ENCODE measurements at regions not wholly inside any gene's neighbourhood (a gene's known extent, or its start where the extent isn't known, plus 50 kb on each side); places are given as distances from the start of the nearest gene placed in this dataset.
"Not testable (repeated sequence)": the region's sequence is repeated elsewhere in the genome, so short reads cannot be mapped to it uniquely, and the experiment has no call there.

DNA sequence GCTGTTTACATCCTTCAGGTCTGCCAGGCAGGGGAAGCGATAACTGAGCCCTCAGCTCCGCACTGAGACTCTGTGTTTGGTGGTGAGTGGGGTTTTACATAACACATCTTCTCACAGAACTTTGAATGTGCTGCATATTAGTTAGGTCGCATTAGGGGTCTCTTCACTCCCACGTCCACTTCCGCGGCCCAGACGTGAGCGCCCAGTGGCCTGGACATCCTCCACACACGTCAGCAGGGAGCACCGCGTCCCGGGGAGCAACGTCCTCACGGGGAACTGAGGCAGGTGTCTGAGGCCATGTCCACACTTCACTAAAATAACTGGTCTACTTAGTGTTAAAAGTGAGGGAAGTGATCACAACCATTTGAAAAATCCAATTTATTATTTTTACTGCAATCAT lies 100.4 kb upstream of the SATB2 start:
- no peak for DNase-seq

DNA sequence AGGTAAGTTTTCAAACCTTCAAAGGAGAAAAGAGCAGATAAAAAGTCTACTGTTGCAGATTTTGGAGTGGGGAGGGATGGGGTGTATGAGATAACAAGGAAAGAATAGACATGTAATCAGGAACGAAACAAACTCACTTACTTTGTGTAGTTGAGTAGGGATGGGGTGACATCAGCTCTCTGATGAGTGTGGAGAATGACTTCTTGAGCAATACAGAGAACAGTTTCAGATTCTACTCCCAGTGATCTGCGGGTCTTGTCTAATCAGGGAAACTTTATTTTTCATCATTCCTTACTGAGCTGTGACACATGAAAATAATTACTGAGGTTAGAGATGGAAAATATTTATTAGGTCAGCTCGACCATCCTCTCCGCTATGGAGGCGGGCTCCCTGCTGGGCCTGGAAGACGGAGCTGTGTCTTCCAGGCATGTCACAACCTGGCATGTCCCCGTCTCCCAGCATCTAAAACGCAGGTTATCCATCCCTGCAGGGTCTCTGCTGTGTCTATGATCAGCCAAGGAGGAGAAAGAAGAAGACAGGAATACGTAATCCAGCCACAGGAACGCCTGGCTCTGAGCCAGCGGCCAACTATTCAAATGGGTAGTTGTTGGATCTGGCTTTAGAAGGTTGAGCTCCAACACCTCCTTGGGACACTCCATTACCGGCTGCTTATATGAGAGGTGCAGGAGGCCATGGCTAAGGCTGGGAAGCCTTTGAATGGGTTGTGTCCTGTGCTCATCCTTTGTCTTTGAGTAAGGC lies 99.0 kb upstream of the SATB2 start:
- no peak for DNase-seq

DNA sequence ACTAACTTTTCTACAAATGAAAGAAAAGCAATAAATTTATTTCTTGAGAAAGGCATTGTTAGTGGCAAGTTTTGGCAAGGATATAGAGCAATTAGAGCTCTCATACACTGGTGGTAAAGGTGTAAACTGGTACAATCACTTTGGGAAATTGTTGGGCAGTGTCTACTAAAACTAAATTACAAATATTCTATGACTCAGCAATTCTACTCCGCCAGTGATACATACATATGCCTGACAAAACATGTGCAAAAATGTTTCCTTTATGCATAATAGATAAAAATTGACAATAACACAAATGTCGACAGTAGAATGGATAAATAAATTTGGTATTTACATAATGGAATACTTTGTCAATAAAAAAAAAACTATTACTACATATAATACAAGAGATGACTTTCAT lies 96.3 kb upstream of the SATB2 start:
- no peak for DNase-seq

- DNase-seq, result peak; percentile 3
These were observed 94.4 kb upstream of the SATB2 start for GRCh38 chr2:199552141-199552540.

DNA sequence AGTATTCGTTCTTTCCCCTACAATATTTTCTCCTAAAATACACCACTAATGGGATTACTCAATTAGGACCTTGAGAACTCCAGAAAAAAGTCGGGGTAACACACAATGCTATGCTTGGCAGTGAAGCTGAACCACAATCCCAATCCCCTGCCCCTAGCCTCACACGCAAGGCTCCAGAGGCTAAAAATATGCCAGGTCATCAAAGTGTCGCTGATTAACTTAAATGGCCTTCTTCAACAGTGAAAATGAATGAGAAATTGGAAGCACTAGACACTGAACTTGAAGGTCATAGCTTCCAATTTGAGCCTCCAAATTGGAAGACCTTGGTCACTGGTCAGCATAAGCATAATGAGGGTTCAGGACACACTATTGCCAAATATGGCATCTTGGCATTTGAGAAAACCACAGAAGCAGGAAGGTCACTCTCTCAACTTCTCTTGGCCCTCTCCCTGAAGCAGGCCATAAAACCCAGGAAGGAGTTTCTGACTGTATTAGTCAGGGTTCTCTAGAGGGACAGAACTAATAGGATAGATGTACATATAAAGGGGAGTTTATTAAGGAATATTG lies 86.0 kb upstream of the SATB2 start:
- no peak for DNase-seq

- no peak for DNase-seq
These were observed 77.9 kb upstream of the SATB2 start for GRCh38 chr2:199535445-199536177.

- DNase-seq, result not testable (repeated sequence)
These were observed 76.1 kb upstream of the SATB2 start for GRCh38 chr2:199533873-199534272.

GRCh38 chr2:199527071-199527470 lies 69.3 kb upstream of the SATB2 start:
- DNase-seq, result no peak

DNA sequence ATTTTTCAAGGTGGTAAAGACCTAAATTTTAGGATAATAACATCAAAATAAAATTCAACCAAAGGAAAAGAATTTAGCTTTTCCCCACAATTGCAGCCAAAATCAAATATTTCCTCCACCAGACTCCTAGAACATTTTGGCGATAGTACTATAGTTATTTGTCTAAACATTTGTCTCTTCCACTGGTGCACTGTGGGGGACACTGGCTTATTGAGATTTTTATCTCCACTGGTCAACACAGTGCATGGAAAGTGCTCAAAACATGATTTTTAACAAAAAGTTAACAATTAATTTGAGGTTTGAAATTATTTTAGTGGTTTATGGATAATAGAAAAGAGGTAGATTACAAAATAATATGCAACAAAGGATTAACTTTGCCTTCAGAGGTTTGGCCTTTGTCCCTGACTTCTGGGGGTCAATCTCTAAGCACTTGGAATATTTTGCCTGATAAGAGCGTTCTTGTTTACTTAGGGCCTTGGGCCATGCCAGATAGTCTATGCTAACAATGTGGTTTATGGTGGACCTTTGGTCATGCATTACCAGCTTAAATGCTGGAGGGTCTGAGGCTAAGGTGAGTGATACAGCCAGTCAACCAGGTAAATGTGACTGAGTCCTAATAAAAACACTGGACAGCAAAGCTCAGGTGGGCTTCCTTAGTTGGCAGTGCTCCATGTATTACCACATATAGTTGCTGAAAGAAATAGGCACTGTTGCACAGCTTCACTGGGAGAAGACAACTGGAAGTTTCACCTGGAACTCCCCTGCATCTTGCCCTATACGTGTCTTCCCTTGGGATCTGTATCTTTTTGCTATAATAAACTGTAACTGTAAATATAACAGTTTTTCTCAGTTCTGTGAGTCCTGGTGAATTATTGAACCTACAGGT lies 67.2 kb upstream of the SATB2 start:
- no peak for DNase-seq

- no peak for DNase-seq
These were observed 51.7 kb upstream of the SATB2 start for GRCh38 chr2:199509403-199509802.

All from skin of body (tissue), 1 donor.